NCI-H82 (cell line): ENCODE measurements at regions not wholly inside any gene's neighbourhood (a gene's known extent, or its start where the extent isn't known, plus 50 kb on each side); places are given as distances from the start of the nearest gene placed in this dataset.
"Not testable (repeated sequence)": the region's sequence is repeated elsewhere in the genome, so short reads cannot be mapped to it uniquely, and the experiment has no call there.

Experiments
- DNase-seq: peaks from one replicate; lab custom pipeline; 2025; lab: John Stamatoyannopoulos, UW

GRCh38 chr3:194867270-194867983 lies 181.7 kb downstream of the FAM43A start:
- peak; percentile 27 for DNase-seq

GRCh38 chr3:194868831-194869230 lies 183.1 kb downstream of the FAM43A start:
- no peak for DNase-seq

- DNase-seq = peak; percentile 44
These were observed 183.9 kb downstream of the FAM43A start for GRCh38 chr3:194869482-194870169.

- peak; percentile 85 for DNase-seq
These were observed 184.9 kb downstream of the FAM43A start for GRCh38 chr3:194870394-194871110.

- DNase-seq = peak; percentile 99
These were observed 185.6 kb downstream of the FAM43A start for GRCh38 chr3:194871143-194871863.

- DNase-seq = peak; percentile 69
These were observed 186.4 kb downstream of the FAM43A start for GRCh38 chr3:194871864-194872668.

GRCh38 chr3:194872669-194872977 lies 186.9 kb downstream of the FAM43A start:
- peak; percentile 46 for DNase-seq

GRCh38 chr3:194873474-194873873 lies 187.8 kb downstream of the FAM43A start:
- DNase-seq = not testable (repeated sequence)

GRCh38 chr3:194874206-194874605 lies 188.5 kb downstream of the FAM43A start:
- no peak for DNase-seq

GRCh38 chr3:194874783-194875182 lies 189.1 kb downstream of the FAM43A start:
- no peak for DNase-seq

- DNase-seq = no peak
These were observed 190.1 kb downstream of the FAM43A start for GRCh38 chr3:194875581-194876402.

GRCh38 chr3:194876403-194877095 lies 190.9 kb downstream of the FAM43A start:
- DNase-seq = no peak

GRCh38 chr3:194877291-194878119 lies 191.8 kb downstream of the FAM43A start:
- no peak for DNase-seq

- DNase-seq = no peak
These were observed 193.6 kb downstream of the FAM43A start for GRCh38 chr3:194879126-194879877.

GRCh38 chr3:194879991-194880939 lies 194.6 kb downstream of the FAM43A start:
- peak; percentile 93 for DNase-seq

- DNase-seq = no peak
These were observed 195.6 kb downstream of the FAM43A start for GRCh38 chr3:194880940-194881925.
